Breast epithelium (tissue), 3 donors: ENCODE measurements at regions not wholly inside any gene's neighbourhood (a gene's known extent, or its start where the extent isn't known, plus 50 kb on each side); places are given as distances from the start of the nearest gene placed in this dataset.

Experiments used
- POLR2A ChIP-seq: fragments of 450-650 bp; IDR thresholded peaks from one replicate; pipeline ENCODE4 v1.6.1; 2016; ENCODE audit warnings: antibody characterized with exemption, mild to moderate bottlenecking, moderate library complexity
- POLR2AphosphoS5 ChIP-seq, 3 donors: sonication (generic); formaldehyde crosslinking; IDR thresholded peaks; one replicate each; pipeline ENCODE4 v1.6.1; 2017; ENCODE audit warnings: antibody characterized with exemption in 3 of 3

- no peak for TF ChIP-seq POLR2AphosphoS5 (IDR thresholded peaks at IDR 0.05)
- no peak for TF ChIP-seq POLR2A
Observed at GRCh38 chr4:135594521-135594920, 1392.9 kb upstream of the PABPC4L start.
